ENCODE measurements at regions not wholly inside any gene's neighbourhood (a gene's known extent, or its start where the extent isn't known, plus 50 kb on each side); places are given as distances from the start of the nearest gene placed in this dataset.
"Not testable (repeated sequence)": the region's sequence is repeated elsewhere in the genome, so short reads cannot be mapped to it uniquely, and the experiment has no call there.

DNA sequence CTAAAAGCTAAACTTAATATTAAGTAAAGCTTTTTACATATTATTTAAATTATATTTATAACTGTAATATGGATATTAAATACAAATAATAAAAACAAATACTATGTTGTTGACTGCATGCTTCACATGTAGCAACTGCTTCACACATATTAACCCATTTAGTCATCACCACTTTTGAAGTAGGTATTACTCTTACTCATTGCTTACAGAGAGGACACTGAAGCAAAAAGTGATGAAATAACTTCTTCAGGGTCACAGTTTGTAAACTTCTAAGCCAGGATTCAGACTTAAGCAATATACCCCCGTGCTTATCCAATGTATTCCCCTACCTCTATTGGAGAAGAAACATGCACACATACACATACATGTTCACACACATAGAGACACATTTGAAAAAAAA, 166.6 kb downstream of the DKK2 start:
- DNase-seq: no peak

- DNase-seq: no peak
Observed at GRCh38 chr4:106868381-106869035, 167.6 kb downstream of the DKK2 start.

- no peak for DNase-seq
Observed at GRCh38 chr4:106864231-106864630, 171.9 kb downstream of the DKK2 start.

DNA sequence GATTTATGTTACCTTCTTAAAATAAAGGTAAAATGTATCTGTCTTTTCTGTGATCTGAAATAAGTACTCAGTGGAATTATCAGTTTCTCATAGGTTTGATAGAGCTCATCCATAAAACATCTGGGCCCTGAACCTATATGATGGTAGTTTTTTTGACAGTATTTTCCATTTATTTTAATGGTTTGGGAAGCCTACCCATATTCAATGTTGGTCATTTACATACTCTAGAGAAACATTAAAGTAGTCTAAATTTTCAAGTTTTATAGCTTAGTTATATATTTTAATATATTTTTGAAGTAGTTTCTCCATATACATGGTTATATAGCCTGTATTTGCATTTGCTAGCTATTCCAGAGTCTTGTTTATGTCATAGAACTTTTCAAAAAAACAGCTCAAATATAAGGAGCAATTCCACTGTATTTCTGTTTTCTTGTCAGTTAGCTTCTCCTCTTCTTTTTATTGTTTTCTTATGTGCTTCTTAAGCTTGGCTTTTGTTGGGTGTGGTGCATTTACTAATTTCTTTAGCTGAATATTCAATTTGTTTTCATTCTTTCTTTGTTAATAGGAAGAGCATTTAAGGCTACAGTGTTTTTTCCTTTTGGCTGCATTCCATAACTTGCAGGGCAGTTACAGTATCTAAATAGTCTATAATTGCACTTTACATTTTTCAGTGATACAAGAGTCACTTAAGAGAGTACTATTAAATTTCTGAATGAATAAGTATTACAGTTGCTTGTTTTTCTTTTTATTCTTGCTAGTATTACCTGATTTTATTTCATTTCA, 181.4 kb downstream of the DKK2 start:
- no peak for DNase-seq

GRCh38 chr4:106852426-106852825, 183.7 kb downstream of the DKK2 start:
- no peak for DNase-seq

GRCh38 chr4:106851726-106852125, 184.4 kb downstream of the DKK2 start:
- no peak for DNase-seq

- DNase-seq: no peak
Observed at GRCh38 chr4:106850691-106851090, 185.4 kb downstream of the DKK2 start.

GRCh38 chr4:106835919-106836318, 200.2 kb downstream of the DKK2 start:
- DNase-seq: no peak

- no peak for DNase-seq
Observed at GRCh38 chr4:106830879-106831278, 205.2 kb downstream of the DKK2 start.

- DNase-seq: no peak
Observed at GRCh38 chr4:106818764-106819163, 217.3 kb downstream of the DKK2 start.

GRCh38 chr4:106816496-106816895, 219.6 kb downstream of the DKK2 start:
- no peak for DNase-seq

DNA sequence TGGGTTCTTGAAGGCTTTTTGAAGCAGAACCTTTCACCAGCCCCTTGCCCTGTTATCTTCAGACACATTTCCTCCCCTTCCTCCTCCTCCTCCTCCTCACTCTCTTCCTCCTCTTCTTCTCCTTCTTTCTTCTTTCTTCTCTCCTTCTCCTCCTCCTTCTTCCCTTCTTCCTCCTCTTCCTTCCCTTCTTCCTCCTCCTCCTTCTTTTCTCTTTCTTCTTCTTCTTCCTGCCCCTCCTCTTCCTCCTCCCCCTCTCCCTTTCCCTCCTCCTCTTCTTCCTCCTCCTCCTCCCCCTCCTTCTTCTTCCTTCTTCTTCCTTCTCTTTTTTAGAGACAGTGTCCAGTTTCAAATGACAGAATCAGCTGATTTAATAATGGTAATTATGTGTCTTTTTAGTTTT, 226.0 kb downstream of the DKK2 start:
- DNase-seq: no peak

DNA sequence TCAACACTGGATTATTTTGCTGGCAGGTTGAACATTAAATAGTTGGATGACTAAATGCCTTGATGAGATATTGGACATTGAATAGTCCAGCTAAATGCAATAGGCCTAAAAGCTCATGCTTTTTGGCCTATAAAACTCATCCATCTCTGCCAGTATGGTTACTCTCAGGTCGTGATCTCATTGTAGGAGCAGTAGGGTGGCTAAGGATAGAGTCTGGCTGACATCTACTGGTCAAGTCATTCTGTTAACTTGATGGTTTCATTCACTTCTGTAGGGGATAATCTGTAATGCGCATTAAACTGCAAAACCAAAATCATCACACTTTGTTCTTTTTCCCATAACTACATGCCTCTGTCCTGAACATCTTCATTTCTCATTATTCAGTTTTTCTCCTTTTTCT, 227.0 kb downstream of the DKK2 start:
- DNase-seq: peak; percentile 62 to 68

DNA sequence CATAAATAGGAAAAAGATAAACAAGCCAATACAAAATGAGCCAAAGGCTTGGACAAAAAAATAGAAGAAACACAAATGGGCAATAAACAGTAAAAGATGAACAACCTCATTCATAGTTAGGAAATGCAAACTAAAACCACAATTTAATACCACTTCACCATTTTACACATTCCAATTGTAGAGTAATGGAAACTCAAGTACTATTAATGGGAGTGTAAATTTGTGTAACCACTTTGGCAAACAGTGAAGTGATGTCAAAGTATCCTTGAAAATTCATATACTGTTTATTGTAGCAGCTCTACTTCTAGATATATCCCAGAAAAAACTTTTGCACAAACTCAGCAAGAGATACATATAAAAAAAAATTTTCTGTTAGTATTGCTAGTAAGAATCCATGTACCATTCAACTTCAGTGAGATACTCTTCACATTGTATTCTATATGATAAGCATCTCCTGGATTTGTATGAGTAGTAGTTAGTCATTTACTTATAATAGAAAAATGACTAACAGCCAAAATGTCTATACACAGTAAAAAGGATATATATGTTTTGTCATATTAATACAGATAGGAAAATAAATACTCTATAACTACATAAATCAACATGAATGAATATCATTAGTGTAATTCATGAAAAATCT, 229.8 kb downstream of the DKK2 start:
- DNase-seq: no peak

DNA sequence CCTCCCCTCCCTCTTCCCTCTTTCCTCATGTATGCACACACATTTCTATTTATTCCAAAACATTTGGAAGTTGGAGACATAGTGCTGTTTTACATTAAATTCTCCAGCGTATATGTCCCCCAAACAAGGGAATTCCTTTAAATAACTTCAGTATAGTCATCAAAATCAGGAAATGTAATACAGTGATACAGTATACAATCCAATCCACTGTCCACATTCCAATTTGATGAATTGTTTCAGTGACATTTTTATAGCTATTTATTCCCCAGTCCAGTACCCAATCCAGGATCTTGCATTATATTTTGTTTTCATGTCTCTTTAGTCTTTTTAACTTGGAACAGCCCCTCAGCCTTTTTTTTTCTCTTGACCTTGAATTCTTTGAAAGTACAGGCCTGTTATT, 233.0 kb downstream of the DKK2 start:
- no peak for DNase-seq

- DNase-seq: no peak
Observed at GRCh38 chr4:106801386-106801785, 234.7 kb downstream of the DKK2 start.

GRCh38 chr4:106796876-106797275, 239.2 kb downstream of the DKK2 start:
- DNase-seq: no peak

- no peak for DNase-seq
Observed at GRCh38 chr4:106795326-106795725, 240.8 kb downstream of the DKK2 start.

GRCh38 chr4:106793933-106794332, 242.2 kb downstream of the DKK2 start:
- DNase-seq: no peak

DNA sequence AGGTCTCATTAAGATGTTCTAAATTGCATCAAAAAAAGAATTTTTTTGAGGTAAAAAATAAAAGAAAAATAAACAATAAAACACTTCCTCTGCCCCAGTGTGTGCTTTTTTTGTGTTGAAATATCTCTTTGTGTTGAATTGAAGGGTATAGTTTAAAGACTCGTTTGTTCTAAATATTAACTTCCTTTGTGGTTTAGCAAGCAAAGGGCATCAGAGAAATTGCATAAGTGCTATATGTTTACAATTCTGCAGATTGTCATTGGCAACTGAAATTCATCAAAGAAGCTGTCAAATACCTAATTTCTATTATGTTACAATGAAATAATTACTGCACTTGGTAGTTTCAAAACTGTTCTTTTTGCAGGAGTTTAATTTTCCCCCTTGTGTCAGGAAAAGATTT, 260.5 kb downstream of the DKK2 start:
- peak; percentile 18 to 65 for DNase-seq

GRCh38 chr4:106774055-106774454, 262.1 kb downstream of the DKK2 start:
- not testable (repeated sequence) for DNase-seq

DNA sequence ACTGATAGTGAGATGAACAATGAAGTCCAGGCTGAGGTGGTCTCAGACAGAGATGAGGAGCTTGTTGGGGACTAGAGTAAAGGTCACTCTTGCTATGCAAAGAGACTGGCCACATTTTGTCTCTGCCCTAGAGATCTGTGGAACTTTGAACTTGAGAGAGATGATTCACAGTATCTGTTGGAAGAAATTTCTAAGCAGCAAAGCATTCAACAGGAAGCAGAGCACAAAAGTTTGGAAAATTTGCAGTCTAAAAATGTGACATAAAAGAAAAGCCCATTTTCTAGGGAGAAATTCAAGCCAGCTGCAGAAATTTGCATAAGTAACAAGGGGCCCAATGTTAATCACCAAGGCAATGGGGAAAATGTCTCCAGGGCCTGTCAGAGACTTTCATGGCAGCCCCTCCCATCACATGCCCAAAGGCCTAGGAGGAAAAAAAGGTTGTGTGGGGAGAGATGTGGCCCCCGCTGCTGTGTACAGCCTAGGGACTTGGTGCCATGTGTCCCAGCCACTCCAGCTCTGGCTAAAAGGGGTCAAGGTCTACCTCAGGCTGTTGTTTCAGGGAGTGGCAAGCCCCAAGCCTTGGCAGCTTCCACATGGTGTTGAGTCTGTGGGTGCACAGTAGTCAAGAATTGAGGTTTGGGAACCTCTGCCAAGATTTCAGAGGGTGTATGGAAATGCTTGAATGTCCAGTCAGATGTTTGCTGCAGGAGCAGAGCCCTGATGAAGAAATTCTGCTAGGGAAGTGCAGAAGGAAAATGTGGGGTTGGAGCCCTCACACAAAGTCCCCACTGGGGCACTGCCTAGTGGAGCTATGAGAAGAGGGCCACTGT, 262.8 kb downstream of the DKK2 start:
- DNase-seq: no peak

- DNase-seq: no peak
Observed at GRCh38 chr4:106767991-106768390, 268.1 kb downstream of the DKK2 start.

Measured in inflammatory macrophage (primary cell).